Adrenal gland (tissue), 5 donors: ENCODE measurements at regions not wholly inside any gene's neighbourhood (a gene's known extent, or its start where the extent isn't known, plus 50 kb on each side); places are given as distances from the start of the nearest gene placed in this dataset.

Experiments used
- CTCF ChIP-seq, 6 experiments: fragments of 450-650 bp in 4 of 6; fragments of 200-600 bp in 2 of 6; sonication (generic) in 1 of 6; IDR thresholded peaks; 1 replicate in 5 of 6; 2 replicates in 1 of 6; pipeline versions ENCODE4 v1.5.1 to v1.8.0; 2016 to 2021; ENCODE audit warnings: antibody characterized with exemption in 6 of 6, mild to moderate bottlenecking in 2 of 6, moderate library complexity in 1 of 6
- POLR2A ChIP-seq, 2 donors: fragments of 450-650 bp; IDR thresholded peaks; one replicate each; pipeline ENCODE4 v1.6.1; 2017; ENCODE audit warnings: antibody characterized with exemption in 2 of 2, mild to moderate bottlenecking in 2 of 2, moderate library complexity in 1 of 2
- donor health status: DM: no; HTN: no; CAD: no.

- TF ChIP-seq POLR2A (IDR thresholded peaks at IDR 0.05): no peak
- no peak for TF ChIP-seq CTCF (IDR thresholded peaks at IDR 0.05)
Observed at GRCh38 chr16:72677662-72678447, 370.1 kb downstream of the ZFHX3 start.
